Retinal pigment epithelial cell (primary cell): ENCODE measurements at regions not wholly inside any gene's neighbourhood (a gene's known extent, or its start where the extent isn't known, plus 50 kb on each side); places are given as distances from the start of the nearest gene placed in this dataset.
"Not testable (repeated sequence)": the region's sequence is repeated elsewhere in the genome, so short reads cannot be mapped to it uniquely, and the experiment has no call there.

ENCODE experiments used
- DNase-seq: peaks from one replicate; pipeline ENCODE4 v3.0.0-alpha.2; 2010; ENCODE audit warnings: low read depth
- H3K4me3 ChIP-seq: 2 replicates; pipeline ENCODE4 v1.5.1; 2011; ENCODE audit warnings: mild to moderate bottlenecking, low read length, control low read depth, moderate library complexity
- TF ChIP-seq, protein P1 (sequence below): conservative IDR thresholded peaks from 2 replicates; pipeline ENCODE4 v1.5.1; 2011; ENCODE audit warnings: low read depth, low read length, control low read depth, inconsistent platforms

DNA sequence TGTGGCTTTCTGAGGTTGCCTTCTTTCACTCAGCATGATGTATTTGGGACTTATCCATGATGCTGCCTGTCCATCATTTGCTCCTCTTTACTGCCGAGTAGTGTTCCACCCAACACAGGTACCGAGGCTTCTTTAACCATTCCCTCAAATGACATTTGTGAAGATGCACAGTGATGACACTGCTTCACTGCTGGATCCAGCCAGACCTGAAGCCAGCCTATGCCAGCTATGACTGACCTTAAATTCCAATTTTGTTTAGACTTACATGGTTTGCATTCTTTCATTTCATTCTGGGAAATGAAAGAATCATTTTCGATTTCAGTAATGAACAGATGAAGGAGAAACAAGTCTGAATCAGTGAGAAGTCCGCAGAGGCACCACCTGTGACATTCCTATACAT lies 271.0 kb downstream of the AACS start:
- TF ChIP-seq, protein P1, sequence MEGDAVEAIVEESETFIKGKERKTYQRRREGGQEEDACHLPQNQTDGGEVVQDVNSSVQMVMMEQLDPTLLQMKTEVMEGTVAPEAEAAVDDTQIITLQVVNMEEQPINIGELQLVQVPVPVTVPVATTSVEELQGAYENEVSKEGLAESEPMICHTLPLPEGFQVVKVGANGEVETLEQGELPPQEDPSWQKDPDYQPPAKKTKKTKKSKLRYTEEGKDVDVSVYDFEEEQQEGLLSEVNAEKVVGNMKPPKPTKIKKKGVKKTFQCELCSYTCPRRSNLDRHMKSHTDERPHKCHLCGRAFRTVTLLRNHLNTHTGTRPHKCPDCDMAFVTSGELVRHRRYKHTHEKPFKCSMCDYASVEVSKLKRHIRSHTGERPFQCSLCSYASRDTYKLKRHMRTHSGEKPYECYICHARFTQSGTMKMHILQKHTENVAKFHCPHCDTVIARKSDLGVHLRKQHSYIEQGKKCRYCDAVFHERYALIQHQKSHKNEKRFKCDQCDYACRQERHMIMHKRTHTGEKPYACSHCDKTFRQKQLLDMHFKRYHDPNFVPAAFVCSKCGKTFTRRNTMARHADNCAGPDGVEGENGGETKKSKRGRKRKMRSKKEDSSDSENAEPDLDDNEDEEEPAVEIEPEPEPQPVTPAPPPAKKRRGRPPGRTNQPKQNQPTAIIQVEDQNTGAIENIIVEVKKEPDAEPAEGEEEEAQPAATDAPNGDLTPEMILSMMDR = no peak
- no peak overlapping the region for H3K4me3 ChIP-seq
- no peak for DNase-seq

DNA sequence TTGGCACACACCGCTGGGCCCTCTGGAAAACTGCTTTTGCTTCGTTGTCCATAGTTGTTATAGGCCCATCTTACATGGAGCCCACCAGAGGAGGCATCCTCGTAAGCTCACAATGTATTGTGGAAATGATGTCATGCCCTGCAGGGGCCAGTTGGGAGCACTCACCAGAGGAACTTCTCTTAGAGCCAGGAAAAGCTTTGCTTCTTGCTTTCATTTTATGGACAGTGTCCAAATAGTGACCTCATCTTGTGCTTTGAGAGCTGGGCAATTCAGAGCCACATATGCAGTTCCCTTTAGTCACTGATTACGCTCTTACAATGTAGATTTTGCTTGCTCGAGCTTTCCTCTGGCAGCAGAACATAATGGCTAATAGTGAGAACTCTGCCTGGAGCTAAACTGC lies 275.6 kb downstream of the AACS start:
- peak; percentile 14 for DNase-seq
- TF ChIP-seq, protein P1 = no peak
- H3K4me3 ChIP-seq = no peak overlapping the region

DNA sequence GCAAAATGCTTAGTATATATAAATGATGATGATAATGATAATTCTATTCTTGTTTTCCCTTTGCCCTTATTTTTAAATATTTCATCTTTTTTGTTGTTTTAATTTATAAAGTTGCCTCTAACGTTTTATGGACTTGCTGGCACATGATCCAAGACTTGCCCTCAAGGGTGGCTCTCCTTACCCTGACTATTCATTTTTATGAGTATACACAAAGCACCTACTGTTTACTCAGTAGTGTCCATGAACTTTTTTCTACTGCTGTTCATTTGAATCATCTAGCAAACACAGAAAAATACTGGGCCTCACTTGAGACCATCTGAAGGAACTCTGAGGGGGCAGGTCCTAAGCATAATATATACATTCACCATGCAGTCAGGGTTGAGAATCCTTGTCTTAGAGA lies 276.2 kb downstream of the AACS start:
- DNase-seq = no peak
- H3K4me3 ChIP-seq = no peak overlapping the region
- TF ChIP-seq, protein P1 = no peak

DNA sequence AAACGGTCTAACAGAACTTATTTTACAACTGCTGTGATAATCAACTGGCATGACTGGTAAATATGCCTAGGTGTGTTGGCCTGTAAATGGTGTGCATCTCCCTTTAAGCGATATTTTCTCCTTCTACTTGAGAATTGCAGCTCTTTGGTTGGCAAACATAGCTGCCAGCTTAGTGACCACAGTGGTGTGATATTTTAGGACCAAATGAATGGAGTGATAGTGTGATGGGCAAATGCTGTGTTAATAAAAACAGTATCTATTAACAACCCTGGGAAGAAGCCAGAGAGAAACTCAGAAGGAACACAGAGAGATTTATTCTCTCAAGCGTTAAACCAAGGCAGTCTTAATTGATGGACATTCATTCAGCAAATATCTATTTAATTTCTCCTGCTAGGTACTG lies 278.4 kb downstream of the AACS start:
- DNase-seq = no peak
- H3K4me3 ChIP-seq = no peak overlapping the region
- TF ChIP-seq, protein P1 = no peak

DNA sequence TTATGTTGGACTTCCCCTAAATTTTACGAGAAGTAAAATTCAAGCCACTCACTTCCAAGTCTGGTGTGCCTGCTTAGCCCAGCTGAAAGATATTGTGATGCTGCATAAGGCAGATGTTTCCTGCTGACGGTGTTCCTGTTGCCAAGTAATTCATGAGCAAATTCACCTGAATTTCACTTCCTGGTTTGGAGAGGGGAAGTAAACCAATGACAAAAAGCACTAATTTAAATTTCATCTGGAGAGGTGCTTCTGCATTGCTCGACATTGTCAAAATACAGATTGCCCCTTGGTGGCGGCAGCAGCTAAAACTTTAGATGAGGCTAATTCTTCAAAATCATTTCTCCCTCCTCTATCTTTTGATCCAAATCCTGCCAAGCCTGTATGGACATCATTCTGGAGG lies 281.1 kb downstream of the AACS start:
- TF ChIP-seq, protein P1 = no peak
- H3K4me3 ChIP-seq = no peak overlapping the region
- DNase-seq = no peak

DNA sequence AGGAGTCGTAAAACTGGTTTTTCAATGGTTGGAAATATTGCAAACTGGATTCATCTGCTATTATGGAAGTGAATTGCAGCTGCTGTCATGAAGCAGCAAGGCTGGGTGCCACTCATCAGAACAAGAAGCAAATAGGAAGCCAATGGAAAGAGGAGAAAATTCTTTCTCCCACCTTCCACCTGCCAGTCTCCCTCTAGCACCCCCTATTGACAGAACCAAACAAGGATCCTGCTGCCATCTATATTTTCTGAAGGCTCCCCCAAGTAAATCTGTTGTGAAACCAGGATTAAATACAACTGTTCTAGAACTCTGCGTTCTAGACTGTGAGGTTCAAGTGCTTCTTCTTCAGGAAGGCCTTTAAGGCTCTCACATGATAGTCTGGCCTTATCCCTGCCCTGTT lies 286.6 kb downstream of the AACS start:
- no peak for DNase-seq
- TF ChIP-seq, protein P1 = no peak
- no peak overlapping the region for H3K4me3 ChIP-seq

DNA sequence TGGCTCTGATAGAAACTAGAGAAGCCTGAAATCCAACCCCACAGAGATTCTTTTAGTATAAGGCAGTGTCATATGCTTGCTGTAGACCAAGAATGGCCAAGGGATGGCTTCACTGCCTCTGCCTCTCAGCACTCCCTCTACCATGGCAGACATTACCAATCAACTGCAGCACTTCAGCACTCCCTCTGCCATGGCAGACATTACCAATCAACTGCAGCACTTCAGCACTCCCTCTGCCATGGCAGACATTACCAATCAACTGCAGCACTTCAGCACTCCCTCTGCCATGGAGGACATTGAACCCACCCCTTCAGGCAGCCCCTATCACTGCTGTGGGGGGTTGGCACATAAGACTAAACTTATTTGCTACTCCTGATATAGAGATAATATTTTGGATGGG lies 287.8 kb downstream of the AACS start:
- DNase-seq, H3K4me3 ChIP-seq: not testable (repeated sequence)

DNA sequence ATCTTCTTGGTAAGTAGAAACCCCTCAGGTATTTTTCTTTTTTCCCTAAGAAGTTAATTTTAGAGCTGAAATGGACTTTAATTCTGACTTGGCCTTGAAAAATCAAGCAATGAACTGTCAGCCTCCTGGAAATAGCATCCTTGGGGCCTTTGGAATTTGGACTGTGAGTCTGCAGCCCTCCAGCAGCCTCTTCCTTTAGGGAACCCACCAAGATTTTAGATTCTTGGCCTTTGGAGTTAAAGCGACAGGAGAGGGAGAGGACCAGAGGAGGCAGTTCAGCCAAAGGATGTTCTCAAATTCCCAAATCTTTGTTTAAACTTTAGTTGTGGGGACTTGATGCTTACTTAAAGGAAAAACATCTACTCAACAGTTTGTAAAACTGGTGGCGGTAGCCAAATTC lies 288.6 kb downstream of the AACS start:
- TF ChIP-seq, protein P1 = no peak
- H3K4me3 ChIP-seq = no peak overlapping the region
- DNase-seq = no peak
